SK-N-SH (cell line): ENCODE measurements at regions not wholly inside any gene's neighbourhood (a gene's known extent, or its start where the extent isn't known, plus 50 kb on each side); places are given as distances from the start of the nearest gene placed in this dataset.
A peak's percentile ranks its signal among the peaks of the same experiment; 100 is the strongest.

Source experiments
- CTCF ChIA-PET: fragments of 300-600, 350-600 bp; formaldehyde crosslinking; extraction: SDS; loops from one replicate; lab custom pipeline; 2021; lab: Yijun Ruan, JAX
- POLR2A ChIA-PET: fragments of 350-600 bp; sonication (Branson Sonifier 250); formaldehyde crosslinking; extraction: SDS; loops from one replicate; lab custom pipeline; 2020; ENCODE audit warnings: antibody characterized with exemption, inconsistent platforms; lab: Yijun Ruan, JAX
- DNase-seq: peaks from one replicate; pipeline ENCODE4 v3.0.0; 2012
- H2AFZ ChIP-seq: fragments of 200-600 bp; sonication (generic); 2 replicates; pipeline ENCODE4 v1.8.1; 2016; ENCODE audit warnings: antibody characterized with exemption, mild to moderate bottlenecking, low read depth
- H3F3A ChIP-seq: fragments of 200-600 bp; sonication (generic); replicated peaks from 2 replicates; pipeline ENCODE3; 2016; ENCODE audit warnings: antibody characterized with exemption, mild to moderate bottlenecking; ENCODE audit not compliant: insufficient read depth
- H3K27ac ChIP-seq, 2 experiments: fragments of 200-500 bp in 1 of 2; fragments of 200-600 bp in 1 of 2; sonication (Bioruptor generic) in 1 of 2; sonication (generic), shearing (Covaris generic) in 1 of 2; 2 replicates each; pipeline versions ENCODE4 v1.5.1 to v1.6.1; 2014 to 2016; ENCODE audit warnings: low read depth in 2 of 2, inconsistent platforms in 1 of 2, low read length in 1 of 2, mild to moderate bottlenecking in 1 of 2, mixed read lengths in 1 of 2
- H3K27me3 ChIP-seq: fragments of 200-600 bp; sonication (generic), shearing (Covaris generic); 2 replicates; pipeline ENCODE4 v1.6.1; 2016; ENCODE audit warnings: mixed run types; ENCODE audit not compliant: insufficient read depth
- H3K36me3 ChIP-seq, 2 experiments: fragments of 200-500 bp in 1 of 2; fragments of 200-600 bp in 1 of 2; sonication (Bioruptor generic) in 1 of 2; sonication (generic) in 1 of 2; replicated peaks in 1 of 2; 2 replicates each; pipeline versions ENCODE3 to v1.5.1; 2014 to 2016; ENCODE audit warnings: low read length in 1 of 2, mild to moderate bottlenecking in 1 of 2; ENCODE audit not compliant: insufficient read depth in 2 of 2, control insufficient read depth in 1 of 2
- H3K4me1 ChIP-seq, 2 experiments: fragments of 200-500 bp in 1 of 2; fragments of 200-600 bp in 1 of 2; sonication (Bioruptor generic) in 1 of 2; sonication (generic), shearing (Covaris generic) in 1 of 2; 2 replicates each; pipeline versions ENCODE4 v1.5.1 to v1.6.1; 2014 to 2016; ENCODE audit warnings: low read depth in 1 of 2, low read length in 1 of 2, mixed run types in 1 of 2; ENCODE audit not compliant: insufficient read depth in 2 of 2, control insufficient read depth in 1 of 2
- H3K4me2 ChIP-seq: fragments of 200-600 bp; sonication (generic), shearing (Covaris generic); 2 replicates; pipeline ENCODE4 v1.6.1; 2017; ENCODE audit warnings: mixed run types
- H3K4me3 ChIP-seq, 2 experiments: fragments of 200-500 bp in 1 of 2; fragments of 200-600 bp in 1 of 2; sonication (Bioruptor generic) in 1 of 2; sonication (generic), shearing (Covaris generic) in 1 of 2; 2 replicates each; pipeline versions ENCODE4 v1.5.1 to v1.8.1; 2014 to 2016; ENCODE audit warnings: low read depth in 2 of 2, inconsistent platforms in 1 of 2, low read length in 1 of 2, mild to moderate bottlenecking in 1 of 2, mixed read lengths in 1 of 2, moderate library complexity in 1 of 2
- H3K79me2 ChIP-seq: fragments of 200-600 bp; sonication (generic); 2 replicates; pipeline ENCODE4 v1.8.1; 2017; ENCODE audit warnings: mild to moderate bottlenecking; ENCODE audit not compliant: insufficient read depth
- H3K9ac ChIP-seq: fragments of 200-600 bp; sonication (generic); 2 replicates; pipeline ENCODE4 v1.6.1; 2017; ENCODE audit warnings: mixed run types
- H3K9me2 ChIP-seq: fragments of 200-600 bp; sonication (generic); 2 replicates; pipeline ENCODE4 v1.6.1; 2017; ENCODE audit warnings: mixed run types
- H3K9me3 ChIP-seq: fragments of 200-600 bp; sonication (generic); 2 replicates; pipeline ENCODE4 v1.6.1; 2017; ENCODE audit warnings: mixed run types, mild to moderate bottlenecking, moderate library complexity
- H4K20me1 ChIP-seq: fragments of 200-600 bp; sonication (generic); 2 replicates; pipeline ENCODE4 v1.6.1; 2017; ENCODE audit warnings: mild to moderate bottlenecking, mixed run types; ENCODE audit not compliant: insufficient read depth
- CHD2 ChIP-seq: fragments of 150-350 bp; IDR thresholded peaks from 2 replicates; pipeline ENCODE4 v1.6.1; 2018; ENCODE audit warnings: low read length; ENCODE audit not compliant: partially characterized antibody
- ELF1 ChIP-seq: IDR thresholded peaks from 2 replicates; pipeline ENCODE4 v1.4.0; 2012
- EP300 ChIP-seq, 2 experiments: IDR thresholded peaks; 2 replicates each; pipeline versions ENCODE4 v1.4.0 to v1.6.1; 2012; ENCODE audit warnings: borderline replicate concordance in 1 of 2, low read depth in 1 of 2, low read length in 1 of 2
- EZH2phosphoT487 ChIP-seq: fragments of 200-600 bp; sonication (generic); IDR thresholded peaks from 2 replicates; pipeline ENCODE4 v1.6.1; 2017; ENCODE audit warnings: low read depth, mixed run types, mild to moderate bottlenecking, antibody characterized with exemption, moderate library complexity, borderline replicate concordance
- FOSL2 ChIP-seq: IDR thresholded peaks from 2 replicates; pipeline ENCODE4 v1.4.0; 2012; ENCODE audit warnings: low read depth, mild to moderate bottlenecking, moderate library complexity, borderline replicate concordance
- FOXJ3 ChIP-seq: sonication (generic); formaldehyde crosslinking; IDR thresholded peaks from 2 replicates; pipeline ENCODE4 v1.5.1; 2020; ENCODE audit warnings: mild to moderate bottlenecking, missing genetic modification reagents
- GABPA ChIP-seq: IDR thresholded peaks from 2 replicates; pipeline ENCODE4 v1.4.0; 2012; ENCODE audit warnings: low read depth, mild to moderate bottlenecking
- MEF2A ChIP-seq: IDR thresholded peaks from 2 replicates; pipeline ENCODE4 v1.4.0; 2012; ENCODE audit warnings: low read depth, borderline replicate concordance
- NFIC ChIP-seq: IDR thresholded peaks from 2 replicates; pipeline ENCODE4 v1.4.0; 2012; ENCODE audit warnings: borderline replicate concordance
- POLR2AphosphoS5 ChIP-seq: IDR thresholded peaks from 2 replicates; pipeline ENCODE4 v1.6.1; 2012; ENCODE audit warnings: low read depth, low read length
- RFX5 ChIP-seq: IDR thresholded peaks from 2 replicates; pipeline ENCODE4 v1.6.1; 2012; ENCODE audit warnings: mild to moderate bottlenecking, improper control_type of control experiment, low read length
- TEAD4 ChIP-seq: IDR thresholded peaks from 2 replicates; pipeline ENCODE4 v1.4.0; 2012; ENCODE audit warnings: mild to moderate bottlenecking, borderline replicate concordance; ENCODE audit not compliant: insufficient read depth
- YY1 ChIP-seq: IDR thresholded peaks from 2 replicates; pipeline ENCODE4 v1.4.0; 2012; ENCODE audit warnings: low read depth, mild to moderate bottlenecking
- WGBS: methylation state at CpG from one replicate; pipeline ENCODE4 v1.1.6; 2017; ENCODE audit warnings: low lambda C conversion rate; 5-methylcytosine and 5-hydroxymethylcytosine counted together
- TF ChIP-seq, protein P1 (sequence below): IDR thresholded peaks from 2 replicates; pipeline ENCODE4 v1.6.1; 2012; ENCODE audit warnings: mild to moderate bottlenecking, low read depth, low read length, moderate library complexity
- TF ChIP-seq, protein P2 (sequence below): fragments of 150-350 bp; IDR thresholded peaks from 2 replicates; pipeline ENCODE4 v1.6.1; 2017; ENCODE audit warnings: antibody characterized with exemption, low read length, low read depth, borderline replicate concordance
- TF ChIP-seq, protein P3 (sequence below): fragments of 150-350 bp; IDR thresholded peaks from 2 replicates; pipeline ENCODE4 v1.6.1; 2016; ENCODE audit warnings: mild to moderate bottlenecking, low read depth, low read length

DNA sequence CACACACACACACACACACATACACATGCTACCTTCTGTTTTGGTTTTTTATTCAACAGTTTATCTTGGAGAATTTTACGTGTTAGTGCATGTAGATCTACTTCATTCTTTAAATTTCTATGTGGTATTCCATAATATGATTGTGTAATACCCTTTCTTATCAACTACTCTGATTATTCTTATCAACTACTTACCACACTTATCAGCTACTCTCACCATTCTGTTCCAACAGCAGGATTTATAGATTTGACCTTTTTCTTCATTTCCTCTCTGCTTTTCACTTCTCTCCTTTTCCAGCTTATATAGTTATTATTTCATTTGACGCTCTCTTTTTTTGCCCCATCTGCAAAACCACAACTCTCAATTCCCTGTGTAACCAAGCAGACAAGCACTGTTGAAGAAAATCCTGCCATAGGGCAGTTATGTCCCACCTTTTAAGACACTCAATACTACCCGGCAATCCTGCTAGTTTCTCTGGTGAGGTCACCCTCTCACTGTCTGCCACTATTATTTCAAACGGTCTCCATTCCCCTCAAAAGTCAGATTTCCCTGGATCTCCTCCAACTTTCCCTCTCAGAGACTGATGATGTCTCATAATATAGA is 56.9 kb upstream of the SATB1 start:
- Histone ChIP-seq H3K9me3 (no peaks in the 10 kb centered on the region; the same call in 1 of the 2 replicates), H3K79me2 (no peaks in the 10 kb centered on the region), H3K4me3 (no peak overlapping the region), H3K4me2 (no peak overlapping the region), H3K36me3 (no peaks in the 10 kb centered on the region), H2AFZ (no peak overlapping the region), H3K27me3 (no peaks in the 10 kb centered on the region), H3K27ac (no peak overlapping the region), H3K9ac (no peak overlapping the region), H4K20me1 (no peaks in the 10 kb centered on the region), H3K9me2 (no peaks in the 10 kb centered on the region), H3K4me1 (no peaks in the 10 kb centered on the region), H3F3A (no peaks in the 10 kb centered on the region)
- ChIA-PET POLR2A (no interaction called here), CTCF (interaction anchor here (1.2 kb wide), 1 partner anchor 75 kb away, joined by 3 read pairs; no protein-coding TSS in a partner anchor)
- DNase-seq, result no peak
- TF ChIP-seq, protein P1, sequence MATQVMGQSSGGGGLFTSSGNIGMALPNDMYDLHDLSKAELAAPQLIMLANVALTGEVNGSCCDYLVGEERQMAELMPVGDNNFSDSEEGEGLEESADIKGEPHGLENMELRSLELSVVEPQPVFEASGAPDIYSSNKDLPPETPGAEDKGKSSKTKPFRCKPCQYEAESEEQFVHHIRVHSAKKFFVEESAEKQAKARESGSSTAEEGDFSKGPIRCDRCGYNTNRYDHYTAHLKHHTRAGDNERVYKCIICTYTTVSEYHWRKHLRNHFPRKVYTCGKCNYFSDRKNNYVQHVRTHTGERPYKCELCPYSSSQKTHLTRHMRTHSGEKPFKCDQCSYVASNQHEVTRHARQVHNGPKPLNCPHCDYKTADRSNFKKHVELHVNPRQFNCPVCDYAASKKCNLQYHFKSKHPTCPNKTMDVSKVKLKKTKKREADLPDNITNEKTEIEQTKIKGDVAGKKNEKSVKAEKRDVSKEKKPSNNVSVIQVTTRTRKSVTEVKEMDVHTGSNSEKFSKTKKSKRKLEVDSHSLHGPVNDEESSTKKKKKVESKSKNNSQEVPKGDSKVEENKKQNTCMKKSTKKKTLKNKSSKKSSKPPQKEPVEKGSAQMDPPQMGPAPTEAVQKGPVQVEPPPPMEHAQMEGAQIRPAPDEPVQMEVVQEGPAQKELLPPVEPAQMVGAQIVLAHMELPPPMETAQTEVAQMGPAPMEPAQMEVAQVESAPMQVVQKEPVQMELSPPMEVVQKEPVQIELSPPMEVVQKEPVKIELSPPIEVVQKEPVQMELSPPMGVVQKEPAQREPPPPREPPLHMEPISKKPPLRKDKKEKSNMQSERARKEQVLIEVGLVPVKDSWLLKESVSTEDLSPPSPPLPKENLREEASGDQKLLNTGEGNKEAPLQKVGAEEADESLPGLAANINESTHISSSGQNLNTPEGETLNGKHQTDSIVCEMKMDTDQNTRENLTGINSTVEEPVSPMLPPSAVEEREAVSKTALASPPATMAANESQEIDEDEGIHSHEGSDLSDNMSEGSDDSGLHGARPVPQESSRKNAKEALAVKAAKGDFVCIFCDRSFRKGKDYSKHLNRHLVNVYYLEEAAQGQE, result no peak
- no peak for TF ChIP-seq RFX5
- TF ChIP-seq NFIC, result 0 out of 2 replicates have a peak, but pooled peaks have one; percentile 9
- no peak for TF ChIP-seq YY1
- 35% methylated on average over 4 of the region's 4 CpGs for WGBS

DNA sequence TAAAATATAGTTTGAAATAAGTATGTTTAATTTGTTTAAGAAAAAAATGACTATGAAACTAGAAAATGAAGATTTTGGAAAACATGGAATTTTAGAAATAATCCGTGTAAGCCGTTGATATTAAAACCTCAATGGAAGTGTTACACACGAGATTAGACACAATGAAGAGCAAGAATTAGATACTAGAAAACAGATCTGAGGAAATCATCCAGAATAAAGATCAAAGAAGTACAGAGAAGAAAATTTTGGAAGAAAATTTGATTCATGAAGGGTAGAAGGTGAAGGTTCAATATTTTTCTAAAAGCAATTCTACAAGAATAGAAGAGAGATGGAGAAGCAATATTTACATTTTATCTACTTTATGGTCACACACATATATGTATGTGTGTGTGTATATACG is 52.5 kb upstream of the SATB1 start:
- WGBS, result 66% methylated on average over 4 of the region's 4 CpGs
- no peaks in the 10 kb centered on the region for H3K4me1 ChIP-seq
- no peaks in the 10 kb centered on the region; the same call in 1 of the 2 replicates for H3K9me3 ChIP-seq
- TF ChIP-seq, protein P2, sequence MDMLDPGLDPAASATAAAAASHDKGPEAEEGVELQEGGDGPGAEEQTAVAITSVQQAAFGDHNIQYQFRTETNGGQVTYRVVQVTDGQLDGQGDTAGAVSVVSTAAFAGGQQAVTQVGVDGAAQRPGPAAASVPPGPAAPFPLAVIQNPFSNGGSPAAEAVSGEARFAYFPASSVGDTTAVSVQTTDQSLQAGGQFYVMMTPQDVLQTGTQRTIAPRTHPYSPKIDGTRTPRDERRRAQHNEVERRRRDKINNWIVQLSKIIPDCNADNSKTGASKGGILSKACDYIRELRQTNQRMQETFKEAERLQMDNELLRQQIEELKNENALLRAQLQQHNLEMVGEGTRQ, result no peak
- TF ChIP-seq, protein P1, result no peak
- TF ChIP-seq ELF1, result no peak
- no peak for TF ChIP-seq TEAD4
- no peak for TF ChIP-seq GABPA
- no peak for TF ChIP-seq FOSL2
- no peak for TF ChIP-seq POLR2AphosphoS5
- no peak for TF ChIP-seq FOXJ3 (CRISPR knock-in tag)
- TF ChIP-seq, protein P3, sequence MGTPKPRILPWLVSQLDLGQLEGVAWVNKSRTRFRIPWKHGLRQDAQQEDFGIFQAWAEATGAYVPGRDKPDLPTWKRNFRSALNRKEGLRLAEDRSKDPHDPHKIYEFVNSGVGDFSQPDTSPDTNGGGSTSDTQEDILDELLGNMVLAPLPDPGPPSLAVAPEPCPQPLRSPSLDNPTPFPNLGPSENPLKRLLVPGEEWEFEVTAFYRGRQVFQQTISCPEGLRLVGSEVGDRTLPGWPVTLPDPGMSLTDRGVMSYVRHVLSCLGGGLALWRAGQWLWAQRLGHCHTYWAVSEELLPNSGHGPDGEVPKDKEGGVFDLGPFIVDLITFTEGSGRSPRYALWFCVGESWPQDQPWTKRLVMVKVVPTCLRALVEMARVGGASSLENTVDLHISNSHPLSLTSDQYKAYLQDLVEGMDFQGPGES, result no peak
- no peak for TF ChIP-seq CHD2
- no peak for TF ChIP-seq MEF2A
- no peak for TF ChIP-seq EP300 (IDR thresholded peaks at IDR 0.05; ENCODE audit: borderline replicate concordance in 1 of 2, low read depth in 1 of 2, low read length in 1 of 2)
- no peak for TF ChIP-seq EZH2phosphoT487

More for the DNA sequence above, 52.5 kb upstream of the SATB1 start:
- H4K20me1 ChIP-seq, result no peaks in the 10 kb centered on the region
- no peak overlapping the region for H3K9ac ChIP-seq
- H3K4me2 ChIP-seq, result no peak overlapping the region
- no peaks in the 10 kb centered on the region for H3F3A ChIP-seq
- no peaks in the 10 kb centered on the region for H3K36me3 ChIP-seq
- H3K9me2 ChIP-seq, result no peaks in the 10 kb centered on the region
- no peak overlapping the region for H3K27ac ChIP-seq
- no peaks in the 10 kb centered on the region for H3K79me2 ChIP-seq
- H3K4me3 ChIP-seq, result no peak overlapping the region
- CTCF ChIA-PET, result no interaction called here
- no peak for DNase-seq
- POLR2A ChIA-PET, result no interaction called here
- no peak overlapping the region for H2AFZ ChIP-seq
- H3K27me3 ChIP-seq, result no peaks in the 10 kb centered on the region
